GM18951 (cell line): ENCODE measurements at regions not wholly inside any gene's neighbourhood (a gene's known extent, or its start where the extent isn't known, plus 50 kb on each side); places are given as distances from the start of the nearest gene placed in this dataset.

Experiments used
- POLR2A ChIP-seq: IDR thresholded peaks from 4 replicates; pipeline ENCODE4 v1.6.1; 2011; ENCODE audit warnings: mild to moderate bottlenecking; ENCODE audit not compliant: insufficient read length, insufficient read depth; ENCODE audit errors: extremely low read depth
- in situ Hi-C: fragments of 300-500 bp; cut with MboI; formaldehyde crosslinking; loops from one replicate; pipeline ENCODE4 v1.12.0; 2022; ENCODE audit warnings: low sequenced_read_pairs, mixed read lengths, inconsistent platforms; ENCODE audit not compliant: unreplicated experiment

GRCh38 chr1:29520571-29521437 is 284.5 kb downstream of the PTPRU start:
- no peak for TF ChIP-seq POLR2A
- in situ Hi-C loops = no loop called here

- TF ChIP-seq POLR2A = no peak
- in situ Hi-C loops = no loop called here
These were observed 283.4 kb downstream of the PTPRU start for GRCh38 chr1:29519788-29520110.

- in situ Hi-C loops = no loop called here
- TF ChIP-seq POLR2A = no peak
These were observed 282.9 kb downstream of the PTPRU start for GRCh38 chr1:29519108-29519787.

GRCh38 chr1:29518183-29518835 is 282.0 kb downstream of the PTPRU start:
- in situ Hi-C loops = no loop called here

GRCh38 chr1:29517251-29518086 is 281.1 kb downstream of the PTPRU start:
- in situ Hi-C loops = no loop called here

More at GRCh38 chr1:29518183-29518835, 282.0 kb downstream of the PTPRU start:
- no peak for TF ChIP-seq POLR2A

GRCh38 chr1:29516063-29516820 is 279.9 kb downstream of the PTPRU start:
- no peak for TF ChIP-seq POLR2A
- in situ Hi-C loops = no loop called here

More at GRCh38 chr1:29517251-29518086, 281.1 kb downstream of the PTPRU start:
- no peak for TF ChIP-seq POLR2A

GRCh38 chr1:29515170-29515955 is 279.0 kb downstream of the PTPRU start:
- in situ Hi-C loops = no loop called here
- TF ChIP-seq POLR2A = no peak

GRCh38 chr1:29514361-29515169 is 278.2 kb downstream of the PTPRU start:
- TF ChIP-seq POLR2A = no peak
- in situ Hi-C loops = no loop called here

- in situ Hi-C loops = no loop called here
- no peak for TF ChIP-seq POLR2A
These were observed 277.0 kb downstream of the PTPRU start for GRCh38 chr1:29513357-29513756.

- no peak for TF ChIP-seq POLR2A
- in situ Hi-C loops = no loop called here
These were observed 275.1 kb downstream of the PTPRU start for GRCh38 chr1:29511436-29511835.

- no peak for TF ChIP-seq POLR2A
- in situ Hi-C loops = no loop called here
These were observed 272.3 kb downstream of the PTPRU start for GRCh38 chr1:29508458-29509107.
